Embryonic facial prominence (tissue), 1 donor: ENCODE measurements at regions not wholly inside any gene's neighbourhood (a gene's known extent, or its start where the extent isn't known, plus 50 kb on each side); places are given as distances from the start of the nearest gene placed in this dataset.
A peak's percentile ranks its signal among the peaks of the same experiment; 100 is the strongest.

ENCODE experiments used
- DNase-seq: peaks from one replicate; pipeline ENCODE4 v3.0.0-alpha.2; 2016; ENCODE audit errors: extremely low spot score

DNA sequence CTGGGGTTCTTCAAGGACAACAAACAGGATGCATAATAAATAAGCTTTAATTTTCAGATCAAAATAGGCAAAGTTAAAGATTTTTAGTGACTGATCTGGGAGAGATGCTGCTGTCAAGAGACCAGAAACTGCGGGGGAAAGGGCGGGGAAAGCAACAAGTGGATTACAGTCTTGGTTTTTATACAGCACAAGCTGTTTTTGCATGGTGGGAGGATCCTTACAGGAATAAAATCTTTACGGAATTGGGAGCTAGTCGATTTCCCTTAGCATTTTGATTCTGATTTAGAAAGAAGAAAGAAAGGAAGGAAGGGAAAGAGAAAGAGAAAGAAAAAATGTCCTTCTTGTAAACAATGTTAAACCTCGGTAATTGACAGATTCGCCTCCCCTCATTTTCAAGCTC, 242.3 kb upstream of the SP8 start:
- DNase-seq: no peak

DNA sequence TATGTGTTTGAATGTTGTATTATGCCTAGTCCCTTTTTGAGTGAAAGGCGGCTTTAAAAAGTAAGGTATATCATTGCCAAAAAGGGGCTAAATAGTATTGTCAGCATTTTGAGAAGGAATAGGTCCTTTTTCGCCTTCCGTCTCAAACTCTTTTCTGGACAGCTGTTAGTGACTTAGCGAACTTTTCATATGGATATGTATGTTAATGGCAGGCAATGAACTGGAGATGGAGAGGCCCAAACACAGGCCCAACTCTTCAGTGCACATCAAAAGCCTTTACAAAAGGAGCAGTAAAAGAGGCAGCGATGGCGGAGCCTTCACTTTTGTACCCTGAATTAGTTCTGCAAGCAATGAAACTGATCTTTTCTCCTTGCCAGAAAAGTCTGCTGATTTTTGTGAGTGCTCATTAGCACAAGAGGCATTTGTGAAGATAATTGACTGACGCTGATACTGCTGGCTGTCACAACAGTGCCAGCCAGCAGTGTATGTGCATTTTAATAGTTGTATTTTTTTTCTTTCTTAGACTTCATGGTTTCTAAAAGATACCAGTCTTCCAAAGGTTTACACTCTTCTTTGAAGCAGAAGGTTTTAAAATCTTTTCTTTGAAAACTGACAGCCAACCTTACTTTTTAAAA, 243.7 kb upstream of the SP8 start:
- no peak for DNase-seq

DNA sequence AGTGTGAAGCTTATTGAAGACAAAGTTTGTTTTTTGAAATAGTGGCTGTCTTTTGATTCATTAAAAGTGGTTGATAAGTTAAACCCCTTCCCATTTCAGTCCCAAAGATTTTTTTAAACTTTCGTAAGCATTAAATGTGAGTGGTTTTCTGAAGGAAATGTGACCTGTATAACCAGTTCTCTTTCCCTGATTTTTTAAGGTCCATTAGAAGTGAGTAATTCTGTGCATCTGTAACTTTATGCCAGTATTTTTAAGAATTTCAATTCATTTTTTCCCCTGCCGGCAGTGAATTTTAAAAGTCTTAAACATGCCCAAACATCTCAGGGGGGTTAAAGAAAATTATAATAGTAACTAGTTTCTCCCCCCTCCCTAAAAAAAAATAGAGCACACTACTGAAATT, 254.6 kb upstream of the SP8 start:
- DNase-seq: no peak

DNA sequence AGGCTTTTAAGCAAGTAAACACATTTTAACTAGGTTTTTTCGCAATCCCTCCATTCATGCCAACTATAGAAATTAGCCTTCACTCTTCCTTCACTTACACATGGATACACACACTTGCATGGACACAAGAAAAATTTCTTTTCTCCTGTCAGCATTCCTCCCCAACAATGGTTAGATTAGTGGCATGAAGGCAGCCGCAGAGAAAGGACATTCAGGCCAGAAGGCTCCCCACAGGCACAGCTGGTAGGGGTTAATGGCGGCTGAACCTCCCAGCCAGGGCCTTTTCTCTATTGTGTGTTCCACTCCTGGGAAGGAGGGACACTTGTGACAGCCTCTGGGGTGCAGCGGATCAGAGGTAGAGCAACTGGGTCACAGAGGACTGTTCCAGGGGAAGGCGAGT, 255.0 kb upstream of the SP8 start:
- no peak for DNase-seq

DNA sequence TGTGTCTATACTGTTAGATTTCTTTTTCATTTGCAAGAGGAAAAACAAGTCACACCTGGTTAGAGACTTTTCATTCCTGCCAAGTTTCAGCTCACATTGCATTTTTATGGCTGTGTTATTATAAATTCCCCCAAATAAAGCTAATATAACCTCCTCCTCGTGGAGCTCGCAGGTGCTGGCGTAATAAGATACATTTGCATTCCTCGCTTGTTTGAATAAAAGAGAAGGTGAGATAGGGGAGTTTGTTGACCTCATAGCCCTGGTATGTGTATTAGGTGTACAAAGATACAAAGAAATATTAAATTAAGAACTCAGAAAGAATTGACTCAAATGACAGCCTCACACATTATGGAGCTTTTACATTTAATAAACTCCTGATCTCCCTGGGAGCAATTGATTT, 257.7 kb upstream of the SP8 start:
- no peak for DNase-seq

DNA sequence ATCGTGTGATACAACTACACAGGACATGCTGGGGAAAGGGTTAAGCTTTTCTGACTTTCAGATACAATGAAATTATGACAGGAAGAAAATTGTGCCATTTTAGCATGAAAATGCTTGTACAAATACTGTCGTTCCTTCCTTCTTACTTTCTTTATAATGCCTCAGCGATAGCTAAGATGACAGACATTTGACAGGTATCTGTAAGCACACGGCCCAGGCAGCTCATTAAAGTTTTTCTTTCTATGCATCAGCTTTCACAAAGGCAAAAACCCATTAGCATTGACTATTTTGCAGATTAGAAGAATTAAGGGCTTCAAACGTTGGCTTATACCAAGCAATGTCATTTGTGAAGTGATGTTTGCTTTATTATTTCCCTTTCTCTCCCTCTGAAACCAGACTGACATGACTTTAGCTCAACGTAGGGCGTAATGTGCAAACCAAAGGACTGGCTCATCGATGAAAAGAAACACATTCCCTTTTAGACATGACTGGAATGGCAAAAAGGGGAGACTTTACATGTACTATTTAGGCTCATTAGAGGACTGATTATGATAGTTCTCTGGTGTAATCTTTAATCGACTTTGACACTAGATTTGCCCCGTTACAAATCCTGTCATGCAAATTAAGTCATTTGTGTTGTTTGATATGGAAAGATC, 258.4 kb upstream of the SP8 start:
- DNase-seq: no peak

DNA sequence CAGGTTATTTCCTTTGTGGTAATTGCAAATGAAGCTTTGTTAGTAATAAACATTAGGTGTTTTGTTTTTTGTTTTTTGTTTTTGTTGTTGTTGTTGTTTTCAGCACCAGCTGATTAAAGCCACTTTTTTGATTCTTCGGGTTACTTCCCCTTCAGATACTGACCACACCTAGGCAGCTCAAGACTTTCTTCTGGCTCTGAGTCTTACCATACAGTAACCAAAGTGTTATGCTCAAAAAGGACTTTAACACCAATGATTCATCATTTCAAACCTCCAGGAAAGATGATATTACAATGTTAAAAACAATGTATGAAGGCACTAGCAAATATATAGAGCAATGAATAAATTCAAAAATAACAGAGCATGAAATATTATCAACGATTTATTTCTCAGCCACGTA, 265.2 kb upstream of the SP8 start:
- DNase-seq: no peak

DNA sequence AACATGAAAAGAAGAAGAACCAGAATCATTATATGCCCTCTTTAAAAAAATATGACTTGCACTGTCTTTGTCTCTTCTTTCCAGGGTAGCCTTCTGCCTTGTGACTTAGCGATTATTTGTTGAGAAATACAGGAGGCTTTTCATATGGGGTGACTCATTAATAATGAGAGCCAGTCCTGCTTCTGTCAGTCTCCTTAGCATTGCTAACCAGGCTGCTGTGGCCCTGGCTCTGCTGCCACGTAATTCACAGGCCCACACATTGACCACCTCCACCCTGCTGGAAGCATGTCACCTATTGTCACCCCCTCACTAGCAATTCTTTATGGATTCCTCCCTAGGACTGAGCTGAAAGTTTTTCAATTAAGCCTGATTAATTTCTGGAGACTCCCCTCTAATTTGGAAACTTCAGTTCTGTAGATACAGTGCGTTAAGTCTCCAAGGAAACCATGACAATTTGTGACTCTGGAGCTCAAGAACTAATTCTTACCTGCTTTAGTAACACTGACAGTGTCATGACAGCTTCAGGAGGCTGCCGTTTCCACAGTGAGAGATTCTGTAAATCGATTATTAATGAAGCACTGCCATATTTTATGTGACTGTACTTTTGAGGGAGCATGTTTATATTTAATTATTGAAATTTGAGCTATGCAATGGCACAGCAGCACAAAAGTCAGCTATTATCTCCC, 267.9 kb upstream of the SP8 start:
- no peak for DNase-seq

DNA sequence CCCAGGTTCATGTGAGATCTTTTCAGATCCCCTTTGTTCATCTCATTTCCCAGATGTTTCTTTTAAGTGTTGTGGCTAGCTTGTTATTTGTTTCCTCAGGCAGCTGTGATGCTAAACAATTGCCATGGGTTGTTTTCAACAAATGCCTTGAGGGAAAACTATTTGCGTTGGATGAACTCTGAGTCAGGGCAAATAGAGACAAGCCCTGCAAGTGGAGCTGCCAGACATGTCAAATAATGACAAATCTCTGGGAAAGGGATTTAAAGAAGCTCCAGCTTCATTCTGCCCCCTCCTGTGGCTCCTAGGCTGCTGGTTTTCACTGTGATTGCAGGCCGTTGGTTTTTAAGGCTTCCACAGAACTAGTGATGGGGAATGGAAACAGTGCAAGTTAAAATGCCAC, 272.4 kb upstream of the SP8 start:
- DNase-seq: no peak

DNA sequence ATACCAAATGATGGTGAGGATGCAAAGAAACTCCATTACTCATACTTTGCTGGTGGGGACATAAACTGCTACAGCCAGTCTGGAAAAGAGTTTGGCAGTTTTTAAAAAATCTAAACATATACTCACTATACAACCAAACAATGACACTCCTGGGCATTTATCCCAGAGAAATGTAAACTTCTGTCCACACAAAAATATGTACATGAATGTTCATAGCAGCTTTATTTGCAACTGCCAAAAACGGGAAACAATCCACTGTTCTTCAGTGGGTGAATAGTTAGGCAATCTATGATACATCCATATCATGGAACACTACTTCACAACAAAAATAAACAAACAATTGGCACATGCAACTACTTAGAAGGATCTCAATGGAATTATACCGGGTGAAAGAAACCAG, 276.4 kb upstream of the SP8 start:
- DNase-seq: no peak

DNA sequence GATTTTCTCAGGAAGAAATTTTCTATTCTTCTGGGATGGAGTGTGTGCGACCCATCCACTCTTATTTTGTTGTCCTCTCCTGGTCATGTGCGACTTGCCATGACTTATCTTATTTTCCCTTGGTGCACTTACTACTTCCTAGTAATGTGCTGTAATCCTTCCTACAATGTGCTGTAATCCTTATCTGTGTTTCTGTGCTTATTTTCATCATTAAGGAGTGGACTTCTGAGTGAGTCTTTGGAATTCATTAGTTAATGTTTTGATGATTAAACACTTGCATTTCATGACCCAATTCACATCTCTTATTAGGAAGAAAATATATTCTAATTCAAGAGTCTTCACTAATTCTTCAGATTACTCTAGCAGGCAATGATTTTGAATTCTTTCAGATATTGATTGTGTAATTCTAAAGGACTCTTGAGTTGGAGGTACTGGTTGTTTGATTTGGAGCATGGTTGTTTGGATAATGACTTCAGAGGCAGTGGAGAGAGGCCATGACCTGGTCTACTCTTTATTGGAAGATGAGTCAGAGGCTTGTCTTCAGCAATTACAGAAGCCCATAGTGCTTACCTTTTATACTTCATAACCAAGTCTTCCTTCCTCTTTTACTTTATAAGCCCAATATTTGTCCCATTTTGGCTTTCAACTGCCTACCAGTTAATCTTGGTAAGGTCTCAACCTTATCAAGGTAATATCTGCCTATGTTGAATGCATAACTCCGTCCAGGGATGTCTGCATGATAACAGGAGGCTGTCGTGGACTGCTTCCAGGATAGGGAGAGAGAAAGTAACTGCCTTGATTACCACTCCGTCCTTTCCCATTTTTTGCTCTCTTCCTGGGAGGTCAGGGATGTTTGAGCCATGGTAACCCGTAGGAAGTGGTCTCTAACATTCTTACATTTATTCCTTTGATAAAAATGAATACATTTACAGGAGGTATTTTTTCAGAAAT, 278.3 kb upstream of the SP8 start:
- no peak for DNase-seq

DNA sequence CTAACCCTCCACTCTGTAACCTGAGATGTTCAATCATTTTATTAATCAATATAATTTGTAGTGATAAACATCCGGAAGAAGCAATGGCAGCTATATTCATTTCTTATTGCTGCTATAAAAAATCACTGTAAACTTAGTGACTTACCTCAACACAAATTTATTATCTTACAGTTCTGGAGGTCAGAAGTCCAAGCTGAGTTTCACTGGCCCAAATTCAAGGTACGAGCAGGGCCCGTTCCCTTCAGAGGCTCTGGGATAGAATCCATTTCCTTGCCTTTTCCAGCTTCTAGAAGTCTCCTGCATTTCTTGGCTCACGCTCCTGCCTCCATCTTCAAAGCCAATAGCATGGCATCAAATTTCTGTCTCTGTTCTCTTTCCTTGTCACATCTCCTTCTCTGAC, 279.5 kb upstream of the SP8 start:
- no peak for DNase-seq

DNA sequence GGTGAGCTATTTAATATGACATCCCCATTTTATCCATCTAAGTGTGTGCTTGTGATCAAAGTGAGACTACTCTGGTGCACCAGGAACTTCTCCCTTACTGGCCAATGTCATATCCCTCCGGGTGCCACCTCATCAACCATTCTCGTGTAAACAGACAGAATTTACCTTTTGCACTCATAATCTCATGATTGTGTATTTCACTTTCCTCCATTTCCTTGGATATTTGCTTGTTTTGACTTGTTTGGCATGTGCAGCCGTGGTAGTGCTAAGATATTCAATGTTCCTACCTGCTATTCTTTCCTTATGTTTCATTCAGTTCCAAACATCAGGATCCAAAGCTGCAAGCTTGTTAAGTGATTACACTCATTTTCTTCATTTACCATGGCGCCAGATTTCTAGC, 280.5 kb upstream of the SP8 start:
- DNase-seq: no peak

DNA sequence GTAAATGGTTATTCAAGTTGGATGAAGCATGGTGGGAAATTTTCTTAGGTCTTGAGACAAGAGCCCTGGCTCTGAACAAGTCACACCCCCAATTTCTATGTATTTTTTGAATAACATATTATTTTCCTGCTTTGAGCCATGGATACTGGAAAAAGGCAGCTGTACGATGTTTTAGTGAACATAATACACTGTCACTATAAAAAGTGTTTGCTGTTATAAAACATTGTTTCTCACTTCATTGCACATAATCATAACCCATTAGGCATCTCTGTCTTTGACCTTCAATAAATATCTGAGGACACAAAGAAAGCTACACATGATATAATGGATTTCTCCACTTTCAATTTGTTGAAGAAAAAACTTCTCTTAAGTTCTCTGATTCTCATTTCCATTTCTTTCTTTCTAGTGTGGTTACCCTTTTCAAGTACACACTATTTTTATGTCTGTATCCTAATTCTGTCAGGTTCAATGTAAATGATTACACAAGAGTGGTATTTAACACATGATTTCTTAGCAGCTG, 283.9 kb upstream of the SP8 start:
- no peak for DNase-seq

DNA sequence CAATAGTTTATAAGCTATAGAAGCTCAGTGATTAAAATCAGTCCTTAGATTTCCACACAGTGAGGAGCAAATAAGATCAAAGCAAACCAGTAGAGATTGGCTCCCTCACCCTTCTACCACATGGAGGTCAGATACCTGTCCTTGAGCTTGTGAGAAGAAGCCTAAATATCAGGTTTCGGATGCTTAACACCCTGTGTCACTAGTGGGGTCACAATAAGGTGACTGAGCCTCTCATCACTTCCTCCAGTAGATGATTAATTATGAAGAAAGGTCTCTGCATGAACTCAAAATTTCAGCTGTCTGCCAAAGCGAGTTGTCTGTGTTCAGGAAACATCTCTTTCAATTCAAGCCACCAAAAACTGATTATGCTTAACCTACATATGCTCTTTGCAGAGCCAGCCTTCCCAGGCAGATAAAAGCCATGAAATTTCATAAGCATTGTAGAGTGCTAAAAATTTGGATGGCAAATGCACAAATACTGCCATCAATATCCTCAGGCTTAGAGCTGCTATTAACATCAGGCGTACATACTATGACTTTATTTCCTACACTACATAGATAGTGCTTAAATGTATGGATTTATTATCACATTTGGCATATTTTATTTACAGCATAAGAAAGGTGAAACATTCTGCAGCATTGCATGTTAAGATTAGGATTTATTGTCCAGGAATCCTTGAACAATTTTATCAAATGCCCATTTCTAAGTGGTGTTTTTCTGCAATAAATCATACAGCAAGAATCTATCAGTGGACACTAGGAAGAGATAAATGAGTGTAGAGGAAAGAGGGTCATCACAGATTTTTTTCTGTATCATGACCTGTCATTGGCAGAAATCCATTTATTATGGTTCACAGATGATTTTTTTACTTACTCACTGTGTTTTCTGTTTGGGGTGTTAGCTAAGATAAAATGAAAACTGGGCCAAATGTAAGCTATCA, 285.1 kb upstream of the SP8 start:
- no peak for DNase-seq

DNA sequence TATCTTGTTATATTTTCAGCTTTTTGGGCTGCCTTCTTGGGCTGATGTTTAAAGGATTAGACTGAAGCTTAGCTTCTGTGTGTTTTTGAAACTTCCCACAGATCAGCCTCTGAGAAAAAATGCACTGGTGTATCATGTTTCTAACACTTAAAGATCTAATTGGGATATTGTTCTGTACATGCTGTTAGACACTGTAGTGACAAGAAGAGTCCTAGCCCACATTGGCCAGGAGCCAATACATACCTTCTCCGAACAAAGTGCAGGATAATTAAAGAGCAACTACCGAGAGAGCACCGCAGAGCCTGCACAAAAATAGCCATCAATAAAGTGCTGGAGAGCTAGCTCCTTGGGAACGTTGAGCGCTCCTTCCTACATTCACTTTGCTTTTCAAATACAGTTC, 289.4 kb upstream of the SP8 start:
- peak; percentile 12 for DNase-seq

DNA sequence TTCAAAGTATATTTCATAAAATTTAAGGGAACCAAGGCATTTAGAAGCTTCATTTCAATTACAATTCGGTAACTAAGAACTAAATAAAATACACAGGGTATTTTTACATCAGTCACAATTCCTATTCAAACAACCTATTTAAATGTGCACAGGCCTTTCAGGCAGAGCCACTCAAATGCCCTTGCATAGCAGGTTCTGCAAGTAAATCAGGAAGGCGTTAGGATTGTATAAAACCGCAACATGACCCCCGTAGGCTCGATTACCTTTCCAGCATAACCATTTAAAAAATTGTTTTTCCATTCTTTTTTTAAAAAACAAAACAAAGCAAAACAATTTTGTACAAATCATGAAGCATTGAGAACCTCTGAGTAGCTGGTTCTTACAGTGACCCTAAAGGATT, 289.9 kb upstream of the SP8 start:
- DNase-seq: no peak

DNA sequence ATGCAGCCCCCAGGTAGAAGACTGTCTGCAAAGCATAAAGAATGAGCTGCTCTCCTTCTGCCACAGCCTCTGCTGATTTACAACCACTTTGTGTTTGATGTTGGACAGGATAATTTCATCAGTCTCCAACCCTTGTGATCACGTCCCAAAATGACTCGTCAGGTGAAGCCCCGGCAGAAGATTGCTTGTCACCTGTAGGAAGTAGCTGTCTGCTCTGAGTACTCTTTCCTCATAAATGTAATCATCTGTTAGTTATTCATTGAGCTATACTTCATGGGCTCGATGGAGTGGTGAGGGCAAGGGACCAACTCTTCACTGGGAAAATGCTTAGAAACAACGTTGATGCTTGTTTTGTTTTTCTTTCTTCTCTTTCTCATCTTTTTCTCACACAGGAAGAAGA, 290.9 kb upstream of the SP8 start:
- DNase-seq: no peak

DNA sequence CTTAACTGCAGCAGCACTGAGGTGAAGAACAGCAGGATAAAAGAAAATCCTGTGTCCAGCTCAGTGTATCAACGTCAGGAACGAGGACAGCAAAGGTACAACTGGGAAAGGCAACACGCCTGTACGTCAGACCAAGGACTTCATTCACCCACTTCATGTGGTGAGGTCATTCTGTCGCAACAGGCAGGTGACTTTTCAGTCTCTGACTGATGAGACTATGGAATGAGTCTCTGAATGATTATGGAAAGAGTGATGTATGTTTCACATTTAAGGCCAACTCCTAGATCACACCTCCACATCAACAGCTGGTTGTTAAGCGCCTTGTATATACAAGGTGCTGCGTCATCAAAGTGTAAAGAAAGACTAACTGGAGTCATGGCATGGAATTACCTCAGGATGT, 297.6 kb upstream of the SP8 start:
- DNase-seq: no peak

DNA sequence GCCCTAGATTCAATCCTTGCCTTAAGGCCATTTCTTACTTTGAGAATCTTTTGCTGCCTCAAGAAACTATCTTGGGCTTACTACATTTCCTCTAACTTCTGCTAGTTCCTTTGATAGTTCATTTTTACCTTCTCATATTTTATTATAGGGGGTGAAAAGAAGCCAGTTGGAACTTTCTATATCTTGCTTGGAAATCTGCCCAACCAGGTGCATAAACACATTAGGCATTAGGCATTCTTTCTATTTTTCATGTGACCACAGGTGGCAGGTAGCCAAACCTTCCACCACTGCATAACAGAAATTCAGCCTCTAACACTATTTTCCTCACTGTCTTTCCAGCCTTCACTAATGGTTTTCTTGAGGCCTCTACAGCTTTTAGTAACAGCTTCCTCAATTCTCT, 300.0 kb upstream of the SP8 start:
- no peak for DNase-seq

DNA sequence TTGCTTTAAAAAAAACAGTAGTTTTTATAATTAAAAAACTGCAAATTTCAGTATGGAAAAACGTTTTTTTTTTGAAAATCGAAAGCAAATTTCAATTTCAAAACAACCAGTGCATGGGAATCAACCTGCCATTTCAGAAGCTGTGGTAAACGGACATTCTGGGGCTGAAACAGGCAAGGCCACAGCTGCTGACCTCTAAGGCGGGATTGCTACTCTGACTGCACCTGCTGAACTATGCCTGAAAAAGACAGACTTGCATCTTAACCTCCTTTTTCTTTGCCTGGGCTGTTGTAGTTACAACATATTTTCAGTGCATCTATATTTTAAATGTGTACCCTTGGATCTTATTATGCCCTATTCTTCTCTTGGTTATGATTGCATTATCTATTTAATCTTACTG, 303.0 kb upstream of the SP8 start:
- DNase-seq: no peak
